Hematopoietic multipotent progenitor cell (in vitro differentiated cells): ENCODE measurements at regions not wholly inside any gene's neighbourhood (a gene's known extent, or its start where the extent isn't known, plus 50 kb on each side); places are given as distances from the start of the nearest gene placed in this dataset.

Source experiments
- DNase-seq, 3 donors: peaks; one replicate each; pipeline ENCODE4 v3.0.0-alpha.2; 2011 to 2015; ENCODE audit warnings: low read depth in 2 of 3, low spot score in 2 of 3

DNA sequence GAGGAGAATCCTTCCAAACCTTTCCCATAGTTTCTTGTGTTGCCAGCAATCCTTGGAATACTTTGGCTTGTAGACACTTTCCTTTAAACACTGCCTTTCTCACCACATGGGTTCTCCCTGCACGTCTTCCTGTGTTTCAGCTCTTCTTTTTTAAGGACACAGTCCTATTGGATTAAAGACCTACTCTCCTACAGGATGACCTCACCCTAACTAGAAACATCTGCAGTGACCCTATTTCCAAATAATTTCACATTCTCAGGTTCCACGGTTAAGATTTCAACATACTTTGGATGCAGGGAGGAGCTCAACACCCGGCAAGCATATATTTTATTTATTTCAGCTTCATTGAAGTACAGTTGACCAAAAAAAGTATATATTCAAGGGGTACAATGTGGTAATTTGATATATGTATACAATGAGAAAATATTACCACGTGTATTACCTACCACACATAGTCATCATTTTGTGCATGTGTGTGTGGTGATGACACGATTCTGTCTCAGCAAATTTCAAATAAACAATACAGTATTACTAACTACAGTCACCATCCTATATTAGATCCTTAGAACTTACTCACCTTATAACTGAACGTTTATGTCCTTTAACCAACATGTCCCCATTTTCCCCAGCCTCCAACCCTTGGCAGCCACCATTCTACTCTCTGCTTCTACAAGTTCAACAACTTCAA, 745.0 kb downstream of the CBLN2 start:
- no peak for DNase-seq

DNA sequence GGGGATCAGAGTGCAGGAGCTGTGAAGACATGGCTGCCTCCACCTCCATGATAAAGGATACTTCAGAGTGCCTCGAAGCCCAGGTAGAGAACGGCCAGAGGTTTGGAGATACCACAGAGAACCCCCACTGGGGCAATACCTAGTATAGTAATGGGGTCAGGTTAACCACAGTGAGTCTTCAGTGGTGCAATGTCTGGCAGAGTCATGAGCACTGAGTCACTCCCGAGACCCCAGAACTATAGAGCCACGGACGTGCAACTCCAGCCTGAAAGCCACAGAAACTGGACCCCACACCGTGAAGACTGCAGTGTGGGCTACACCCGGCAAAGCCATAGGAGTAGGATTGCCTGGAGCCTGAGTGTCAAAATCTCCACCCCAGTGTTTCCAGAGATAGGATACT, 746.6 kb downstream of the CBLN2 start:
- no peak for DNase-seq

DNA sequence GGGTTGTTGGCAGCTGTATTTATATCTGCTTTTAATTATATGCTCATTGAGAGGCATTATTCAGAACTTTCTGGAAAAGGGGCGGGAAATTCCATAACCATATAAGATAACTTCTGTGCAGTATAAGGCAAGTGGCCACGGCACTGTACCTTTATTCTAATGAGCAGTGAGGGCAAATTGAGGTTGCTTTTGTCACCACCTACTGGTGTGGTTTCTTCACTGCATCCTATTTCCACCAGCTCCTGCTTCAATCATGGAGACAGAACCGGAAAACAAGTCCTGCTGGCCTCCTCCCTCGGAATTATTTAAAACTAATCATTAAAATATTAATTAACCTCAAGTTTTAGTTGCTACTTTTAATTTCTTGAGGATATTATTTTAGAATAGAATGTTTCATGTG, 759.4 kb downstream of the CBLN2 start:
- peak in 1 of 3 donors; percentile 7 for DNase-seq

DNA sequence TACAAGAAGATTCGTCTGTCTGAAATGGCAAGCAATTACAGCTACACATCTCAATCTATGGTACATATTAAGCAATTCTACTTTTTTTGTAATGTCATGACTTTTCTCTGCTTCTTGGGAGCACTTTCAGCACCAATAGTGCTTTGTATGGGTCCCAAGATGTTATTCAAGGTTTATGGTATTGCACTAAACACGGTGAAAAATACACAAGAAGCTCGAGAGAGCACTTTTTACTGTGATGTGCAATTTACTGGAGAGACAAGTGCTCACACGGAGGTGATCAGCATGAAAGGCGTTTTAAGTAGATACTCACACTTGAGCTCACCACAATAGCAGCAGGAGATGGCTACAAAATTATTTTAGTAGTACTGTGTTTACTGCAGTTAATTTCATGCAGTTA, 783.6 kb downstream of the CBLN2 start:
- DNase-seq, result no peak

GRCh38 chr18:71754246-71754645, 789.9 kb downstream of the CBLN2 start:
- DNase-seq, result no peak

DNA sequence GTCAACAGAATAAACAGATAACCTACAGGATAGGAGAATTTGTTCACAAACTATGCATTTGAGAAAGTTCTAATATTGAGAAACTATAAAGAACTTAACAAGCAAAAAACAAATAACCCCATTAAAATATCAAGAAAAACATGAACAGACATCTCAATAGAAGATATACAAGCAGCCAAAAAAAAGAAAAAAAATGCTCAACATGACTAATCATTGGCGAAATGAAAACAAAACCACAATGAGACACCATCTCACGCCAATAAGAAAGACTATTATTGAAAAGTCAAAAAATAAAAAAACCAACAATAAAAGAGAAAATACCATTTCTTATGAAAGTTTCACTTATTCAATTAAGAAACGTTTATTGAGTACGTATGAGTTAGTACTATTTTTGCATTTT, 800.5 kb downstream of the CBLN2 start:
- DNase-seq, result no peak

DNA sequence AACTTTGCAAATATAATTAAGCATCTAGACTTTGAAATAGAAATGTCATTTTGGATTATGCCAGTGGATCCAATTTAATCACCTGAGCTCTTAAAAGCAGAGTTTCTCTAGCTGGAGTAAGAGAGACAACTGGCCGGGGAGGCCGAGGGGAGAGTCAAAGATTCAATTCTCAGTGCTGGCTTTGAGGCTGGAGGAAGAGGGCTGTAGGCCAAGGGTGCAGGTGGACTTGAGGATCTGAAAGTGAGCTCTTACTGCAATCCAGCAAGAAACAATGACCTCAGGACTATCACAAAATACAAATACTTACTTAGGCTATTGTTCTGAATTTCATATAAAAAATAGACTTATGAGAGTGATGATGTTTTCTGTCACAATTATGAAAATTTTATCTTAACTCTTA, 814.5 kb downstream of the CBLN2 start:
- DNase-seq, result no peak

DNA sequence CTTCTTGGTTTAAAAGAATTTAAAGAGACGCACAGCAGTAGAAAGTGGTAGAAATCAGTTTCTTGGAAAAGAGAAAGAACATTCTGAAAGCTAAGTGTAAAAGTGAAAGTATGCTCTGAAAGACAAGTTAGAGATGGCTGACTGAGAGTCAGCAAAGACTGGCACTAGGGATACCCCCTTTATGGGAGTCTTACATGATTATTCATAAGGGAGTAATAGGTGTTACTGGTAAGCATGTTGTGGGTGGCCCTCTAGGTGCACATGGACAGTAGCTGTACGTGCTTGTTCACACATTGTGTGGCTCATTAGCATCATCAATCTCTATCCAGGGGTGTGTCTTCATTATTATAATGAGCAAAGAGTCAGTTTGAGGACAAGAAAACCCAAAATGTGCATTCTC, 816.2 kb downstream of the CBLN2 start:
- no peak for DNase-seq

DNA sequence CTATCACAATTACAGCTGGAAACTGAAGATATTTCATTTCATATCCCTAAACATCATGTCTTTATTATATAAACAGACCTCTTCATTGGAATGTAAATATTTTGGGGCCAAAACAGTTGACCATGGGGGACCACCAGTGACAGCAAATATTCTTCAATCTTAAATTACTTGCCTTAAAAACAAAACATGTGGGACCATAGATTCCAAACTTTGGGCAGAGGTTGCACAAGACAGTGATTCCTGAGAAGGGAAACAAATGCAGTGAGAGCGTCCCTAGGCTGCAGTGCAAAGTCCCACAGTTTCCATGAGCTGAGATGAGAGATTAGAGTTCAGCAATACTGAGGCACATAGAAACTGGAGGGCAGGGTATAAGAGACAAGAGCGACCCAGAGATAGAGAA, 818.9 kb downstream of the CBLN2 start:
- DNase-seq, result no peak

DNA sequence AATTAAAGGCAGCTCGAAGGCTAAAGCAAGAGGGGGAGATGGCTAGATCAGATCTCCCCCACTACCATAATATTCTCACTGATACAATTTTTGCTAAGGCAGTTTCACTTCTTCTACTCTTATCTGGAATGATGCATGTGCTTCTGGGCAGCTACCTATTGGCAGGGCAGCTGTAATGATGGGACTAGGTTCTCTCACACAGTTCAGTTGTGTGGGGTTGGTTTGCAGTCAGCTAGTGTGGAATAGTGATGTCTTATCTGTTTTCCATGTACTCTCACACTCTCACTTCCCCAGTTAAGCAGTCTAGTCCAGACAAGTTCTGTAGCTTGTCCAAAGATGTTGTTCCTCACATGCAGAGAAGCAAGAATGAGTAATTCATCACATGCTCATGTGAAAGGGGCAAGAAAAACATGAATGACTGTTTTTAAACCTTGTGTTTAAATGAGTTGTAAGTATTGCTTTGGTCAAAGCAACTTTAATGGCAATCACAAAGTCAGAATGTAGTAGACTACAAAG, 836.1 kb downstream of the CBLN2 start:
- no peak for DNase-seq

DNA sequence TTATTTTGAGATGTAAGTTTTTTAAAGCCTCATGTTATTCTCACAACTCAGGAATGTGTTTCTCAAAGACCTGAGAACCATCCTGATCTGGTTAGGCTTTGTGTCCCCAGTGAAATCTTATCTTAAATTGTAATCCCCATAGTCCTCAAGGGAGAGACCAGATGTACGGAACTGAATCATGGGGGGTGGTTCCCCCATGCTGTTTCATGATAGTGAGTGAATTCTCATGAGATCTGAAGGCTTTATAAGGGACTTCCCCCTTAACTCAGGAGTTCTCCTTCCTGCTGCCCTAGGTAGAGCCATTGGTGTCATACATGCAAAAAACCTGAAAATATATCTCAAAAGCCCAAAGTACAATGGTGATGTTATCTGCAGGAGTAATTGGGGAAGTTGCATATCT, 836.7 kb downstream of the CBLN2 start:
- no peak for DNase-seq

DNA sequence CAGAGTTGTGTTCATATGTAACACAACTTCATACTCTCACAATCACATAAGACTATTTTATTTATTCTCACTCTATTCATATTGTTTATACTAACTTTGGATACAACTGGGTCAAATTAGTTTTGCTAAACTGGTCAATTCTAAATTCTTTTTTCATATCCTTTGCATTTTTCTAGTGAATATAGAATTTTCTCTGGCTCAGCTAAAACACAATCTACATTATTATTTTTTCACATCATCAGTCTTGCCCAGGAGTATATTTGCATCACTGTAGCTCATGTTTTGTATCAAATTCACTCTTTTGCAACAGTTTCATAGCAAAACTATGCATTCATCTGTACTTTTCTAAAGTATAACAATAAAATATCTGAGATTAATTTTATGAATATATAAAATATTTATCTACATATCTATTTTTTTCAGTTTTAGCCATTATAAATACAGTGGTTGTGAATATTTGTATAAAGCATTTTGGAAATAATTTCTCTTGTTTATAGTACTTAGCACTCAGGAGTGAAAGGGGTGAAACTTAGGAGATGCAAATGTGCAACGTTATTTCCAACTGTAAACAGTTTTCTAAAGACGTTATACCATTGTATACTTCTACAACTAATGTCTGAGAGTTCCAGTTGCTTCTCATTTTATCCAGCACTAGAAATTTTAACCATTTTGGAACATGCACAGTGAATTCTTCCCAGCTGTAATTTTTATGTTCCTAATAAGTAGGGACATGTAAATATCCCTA, 854.6 kb downstream of the CBLN2 start:
- DNase-seq, result no peak

GRCh38 chr18:71682591-71682990, 861.6 kb downstream of the CBLN2 start:
- DNase-seq, result no peak

- no peak for DNase-seq
Observed at GRCh38 chr18:71678144-71678543, 866.0 kb downstream of the CBLN2 start.

DNA sequence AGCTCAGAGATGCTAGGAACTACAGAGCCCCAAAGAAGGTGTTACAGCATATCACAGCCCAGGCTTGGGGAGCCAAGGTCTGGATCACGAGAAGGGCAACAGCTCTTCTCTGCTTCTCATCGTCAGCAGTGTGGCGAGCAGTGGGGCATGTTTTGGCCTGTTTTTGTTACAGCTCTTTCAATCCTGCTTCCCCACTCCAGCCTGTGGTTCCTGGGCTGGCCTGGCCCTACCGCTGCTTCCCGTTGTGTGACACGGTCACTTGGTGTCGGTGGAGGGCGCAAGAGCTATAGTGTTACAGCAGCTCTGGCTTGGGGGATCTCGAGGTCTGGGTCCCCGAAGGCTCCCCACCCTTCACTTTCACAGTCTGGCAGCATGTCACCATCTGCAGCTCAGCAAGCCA, 870.2 kb downstream of the CBLN2 start:
- DNase-seq, result no peak

DNA sequence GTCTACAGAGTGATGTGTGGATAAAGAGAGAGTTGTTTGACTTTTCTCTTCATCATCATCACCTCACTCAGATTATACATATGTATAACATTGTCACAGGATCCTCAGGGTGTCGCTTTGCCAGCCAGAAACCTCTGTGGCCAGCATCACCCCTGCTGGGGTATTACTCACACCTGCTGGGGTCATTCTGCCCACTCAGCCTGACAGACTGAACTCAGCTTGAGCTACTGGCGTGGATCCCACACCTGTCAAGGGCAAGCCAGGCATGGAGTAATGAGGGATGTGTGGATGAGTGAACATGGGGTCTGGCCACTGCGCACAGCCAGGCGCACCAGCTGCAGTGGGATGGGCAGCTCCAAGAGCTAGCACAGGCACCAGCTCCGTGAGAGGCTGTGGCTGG, 870.6 kb downstream of the CBLN2 start:
- no peak for DNase-seq

GRCh38 chr18:71666481-71666880, 877.7 kb downstream of the CBLN2 start:
- DNase-seq, result no peak

GRCh38 chr18:71665131-71665530, 879.0 kb downstream of the CBLN2 start:
- DNase-seq, result no peak

DNA sequence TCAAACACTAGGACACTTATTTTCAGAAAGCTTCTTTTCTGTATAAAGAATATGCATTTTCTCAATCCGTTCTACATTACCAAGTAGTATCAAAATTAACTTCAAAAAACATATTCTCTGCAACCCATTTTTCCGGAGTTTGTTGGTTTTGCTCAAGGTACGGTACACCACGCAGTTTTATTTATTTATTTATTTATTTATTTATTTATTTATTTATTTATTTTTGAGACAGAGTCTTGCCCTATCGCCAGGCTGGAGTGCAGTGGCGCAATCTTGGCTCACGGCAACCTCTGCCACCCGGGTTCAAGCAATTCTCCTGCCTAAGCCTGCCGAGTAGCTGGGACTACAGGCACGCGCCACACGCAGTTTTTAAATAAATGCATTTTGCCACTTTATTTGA, 900.3 kb downstream of the CBLN2 start:
- no peak for DNase-seq

DNA sequence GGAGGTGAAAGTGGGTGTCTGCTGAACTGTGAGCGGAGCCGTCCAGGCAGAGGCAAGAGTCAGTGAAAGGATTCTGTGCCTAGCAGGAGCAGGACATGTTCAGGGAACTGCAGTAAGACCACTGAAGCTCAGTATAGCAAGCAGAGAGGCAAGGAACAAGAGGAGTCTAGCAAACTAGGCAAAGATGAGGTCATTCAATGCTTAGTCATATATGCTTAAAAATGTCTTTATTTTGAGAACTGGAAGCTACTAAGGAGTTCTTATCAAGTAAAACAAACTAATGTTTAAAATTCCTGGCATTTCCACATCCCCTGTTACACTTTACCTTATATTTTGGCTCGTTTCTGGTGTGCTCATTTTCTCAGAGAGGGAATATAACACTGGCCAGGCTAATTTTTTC, 913.4 kb downstream of the CBLN2 start:
- no peak for DNase-seq

DNA sequence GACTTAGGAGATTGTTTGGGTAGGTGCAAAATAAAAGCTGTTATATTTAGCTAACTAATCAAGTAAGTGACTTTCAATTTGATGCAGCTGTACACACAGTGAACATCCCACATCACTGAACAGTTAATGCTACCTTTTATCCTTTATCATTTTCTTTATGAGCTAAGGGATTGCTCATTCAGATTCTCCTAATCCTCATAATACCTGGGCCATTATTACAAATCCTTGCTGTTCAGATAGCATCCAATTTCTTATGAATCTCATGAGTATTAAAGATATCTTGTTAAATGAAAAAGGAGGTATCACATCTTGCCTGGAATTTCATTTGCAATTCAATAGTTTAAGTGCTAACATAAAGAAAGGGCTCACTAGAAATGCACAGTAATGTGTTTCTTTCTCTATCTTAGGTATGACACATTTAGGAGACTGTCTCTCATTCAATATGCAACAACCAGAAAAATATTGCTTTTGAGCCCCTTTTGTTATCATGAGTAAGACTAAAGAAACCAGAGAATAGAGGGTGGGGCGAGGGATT, 918.5 kb downstream of the CBLN2 start:
- DNase-seq, result no peak

DNA sequence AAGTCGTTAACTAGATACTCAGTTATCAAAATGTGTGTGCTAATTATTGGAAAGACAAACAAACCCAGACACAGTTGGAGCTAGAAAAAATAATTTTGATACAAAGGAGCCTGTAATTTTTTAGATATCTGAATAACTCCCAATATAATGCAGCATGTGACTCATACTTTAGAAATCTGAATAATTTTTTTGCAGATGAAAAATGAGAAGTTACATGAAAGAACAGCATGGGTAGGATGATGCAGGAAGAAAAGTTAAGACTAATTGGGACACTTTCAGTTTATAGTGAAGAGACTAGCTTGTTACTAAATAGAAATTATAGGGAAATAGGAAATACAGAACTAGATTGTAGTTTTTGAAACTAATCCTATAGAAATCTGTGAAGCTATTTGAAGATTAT, 945.8 kb downstream of the CBLN2 start:
- DNase-seq, result no peak
